ENCODE measurements at regions not wholly inside any gene's neighbourhood (a gene's known extent, or its start where the extent isn't known, plus 50 kb on each side); places are given as distances from the start of the nearest gene placed in this dataset.

DNA sequence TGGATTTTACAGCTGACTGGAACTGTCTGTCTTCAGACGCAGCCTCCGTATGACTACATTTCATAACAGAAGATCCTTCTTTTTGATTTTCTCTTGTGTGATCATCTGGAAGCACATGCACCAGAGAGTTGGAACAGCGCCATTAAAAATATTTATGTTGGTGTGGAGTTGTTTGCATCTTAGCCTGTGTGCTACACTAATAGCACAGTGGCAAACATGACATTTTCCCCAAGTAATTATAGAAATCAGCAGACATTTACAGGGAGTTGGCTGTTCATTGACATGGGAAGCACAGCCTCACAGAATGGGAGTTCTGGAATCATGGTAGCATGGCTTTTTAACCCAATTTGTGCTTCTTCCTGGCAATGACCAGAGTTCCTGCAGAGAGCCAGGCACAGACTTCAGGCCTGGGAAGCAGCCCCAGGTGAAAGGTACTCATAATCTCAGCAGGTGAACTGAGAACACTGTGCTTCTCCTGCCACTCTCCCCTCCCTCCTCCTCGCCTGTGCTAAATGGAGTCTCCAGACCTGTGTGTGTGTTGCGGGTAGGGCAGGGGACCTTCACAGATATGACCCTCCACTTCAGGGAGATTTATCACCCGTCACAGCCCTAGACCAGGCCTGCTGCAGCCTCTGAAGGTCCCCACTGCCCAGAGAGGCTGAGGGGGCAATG is 82.8 kb upstream of the PLET1 start:
- Histone ChIP-seq H3K27ac (ENCODE audit: low read depth, low read length) (no peak overlapping the region), H3K9ac (ENCODE audit: low read length) (no peak overlapping the region), H3K23ac (ENCODE audit: low read length) (no peak overlapping the region), H2AFZ (ENCODE audit: insufficient read depth, low read length, poor library complexity) (no peak overlapping the region), H2BK12ac (ENCODE audit: low read length) (no peak overlapping the region), H3K4ac (ENCODE audit: low read depth, low read length) (no peak overlapping the region), H3K4me1 (ENCODE audit: control insufficient read depth in 1 of 2, insufficient read depth in 2 of 2, low read length in 2 of 2) (no peaks in the 10 kb centered on the region), H4K12ac (ENCODE audit: low read depth, low read length) (no peak overlapping the region), H4K8ac (ENCODE audit: low read depth, low read length) (no peak overlapping the region), H2AK5ac (ENCODE audit: low read length) (no peak overlapping the region), H3K18ac (ENCODE audit: low read length) (no peak overlapping the region), H2BK5ac (ENCODE audit: low read depth, low read length, poor library complexity) (no peak overlapping the region), H3K79me2 (ENCODE audit: control insufficient read depth, insufficient read depth, low read length, poor library complexity) (peaks cover 2% of the 10 kb centered on the region), H4K91ac (ENCODE audit: low read depth, low read length) (no peak overlapping the region), H3K14ac (ENCODE audit: low read length) (no peak overlapping the region), H2BK120ac (ENCODE audit: insufficient read depth, low read length, poor library complexity) (no peak overlapping the region), H3K79me1 (ENCODE audit: low read length) (no peaks in the 10 kb centered on the region), H3K9me3 (ENCODE audit: insufficient read depth, low read depth, low read length) (no peaks in the 10 kb centered on the region), H3K4me2 (ENCODE audit: low read length) (no peak overlapping the region), H3K36me3 (ENCODE audit: control insufficient read depth in 1 of 2, insufficient read depth in 2 of 2, low read length in 2 of 2) (no peaks in the 10 kb centered on the region), H3K4me3 (ENCODE audit: low read depth, low read length) (no peak overlapping the region), H3K27me3 (ENCODE audit: insufficient read depth, low read length) (no peaks in the 10 kb centered on the region)
- no CpG with 5 or more reads among the region's 6 CpGs for WGBS (ENCODE audit: extremely low coverage, insufficient coverage, insufficient read length)
- DNase-seq = no peak

DNA sequence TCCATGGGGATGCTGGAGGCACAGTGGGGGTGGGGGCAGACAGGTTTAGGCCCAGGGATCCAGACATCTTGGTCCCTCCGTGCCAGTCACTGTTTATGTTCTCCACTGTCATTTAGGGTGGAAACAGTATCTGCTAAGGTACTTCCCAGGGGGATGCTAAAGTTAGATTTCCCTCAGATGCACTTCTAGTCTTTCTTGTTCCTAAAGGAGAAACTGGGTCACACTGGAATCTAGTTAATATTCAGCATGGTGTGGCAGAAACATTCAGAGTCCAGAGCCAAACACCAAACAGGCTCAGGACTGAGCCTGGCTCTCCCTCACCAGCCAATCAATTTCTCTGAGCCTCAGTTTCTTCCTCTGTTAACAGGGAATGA is 83.4 kb upstream of the PLET1 start:
- Histone ChIP-seq H3K79me2 (ENCODE audit: control insufficient read depth, insufficient read depth, low read length, poor library complexity) (peaks cover 2% of the 10 kb centered on the region), H4K91ac (ENCODE audit: low read depth, low read length) (no peak overlapping the region), H2BK120ac (ENCODE audit: insufficient read depth, low read length, poor library complexity) (no peak overlapping the region), H3K18ac (ENCODE audit: low read length) (no peak overlapping the region), H3K4me1 (ENCODE audit: control insufficient read depth in 1 of 2, insufficient read depth in 2 of 2, low read length in 2 of 2) (no peaks in the 10 kb centered on the region), H3K36me3 (ENCODE audit: control insufficient read depth in 1 of 2, insufficient read depth in 2 of 2, low read length in 2 of 2) (no peaks in the 10 kb centered on the region), H2AK5ac (ENCODE audit: low read length) (no peak overlapping the region), H3K9ac (ENCODE audit: low read length) (no peak overlapping the region), H4K12ac (ENCODE audit: low read depth, low read length) (no peak overlapping the region), H3K27me3 (ENCODE audit: insufficient read depth, low read length) (no peaks in the 10 kb centered on the region), H2AFZ (ENCODE audit: insufficient read depth, low read length, poor library complexity) (no peak overlapping the region), H2BK12ac (ENCODE audit: low read length) (no peak overlapping the region), H3K27ac (ENCODE audit: low read depth, low read length) (no peak overlapping the region), H3K4me3 (ENCODE audit: low read depth, low read length) (no peak overlapping the region), H3K4ac (ENCODE audit: low read depth, low read length) (no peak overlapping the region), H3K14ac (ENCODE audit: low read length) (no peak overlapping the region), H4K8ac (ENCODE audit: low read depth, low read length) (no peak overlapping the region), H2BK5ac (ENCODE audit: low read depth, low read length, poor library complexity) (no peak overlapping the region), H3K4me2 (ENCODE audit: low read length) (no peak overlapping the region), H3K9me3 (ENCODE audit: insufficient read depth, low read depth, low read length) (no peaks in the 10 kb centered on the region), H3K23ac (ENCODE audit: low read length) (no peak overlapping the region), H3K79me1 (ENCODE audit: low read length) (no peaks in the 10 kb centered on the region)
- WGBS (ENCODE audit: extremely low coverage, insufficient coverage, insufficient read length) = no CpG with 5 or more reads among the region's 1 CpG
- DNase-seq = no peak

DNA sequence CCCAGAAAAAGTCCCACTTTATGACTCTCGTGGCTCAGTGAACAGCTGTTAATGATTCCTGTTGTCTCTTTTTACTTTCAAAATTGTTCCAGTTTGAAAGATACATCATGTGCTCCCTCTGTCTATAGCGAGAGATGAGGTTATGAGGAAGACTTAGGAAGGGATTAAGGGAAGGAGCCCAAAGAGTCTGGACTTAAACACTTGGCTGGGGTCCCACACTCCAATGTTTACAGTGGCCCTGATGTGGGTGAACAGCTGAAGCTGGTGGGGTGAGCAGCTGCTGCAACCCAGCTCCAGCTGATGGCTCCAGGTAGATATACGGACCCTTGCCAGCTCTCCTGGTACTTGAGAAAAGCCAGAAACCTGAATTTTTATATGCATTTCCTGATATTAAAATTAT is 84.5 kb upstream of the PLET1 start:
- no CpG with 5 or more reads among the region's 3 CpGs for WGBS (ENCODE audit: extremely low coverage, insufficient coverage, insufficient read length)
- Histone ChIP-seq H2AK5ac (ENCODE audit: low read length) (no peak overlapping the region), H2AFZ (ENCODE audit: insufficient read depth, low read length, poor library complexity) (no peak overlapping the region), H3K27me3 (ENCODE audit: insufficient read depth, low read length) (no peaks in the 10 kb centered on the region), H3K4me3 (ENCODE audit: low read depth, low read length) (no peak overlapping the region), H3K14ac (ENCODE audit: low read length) (no peak overlapping the region), H4K12ac (ENCODE audit: low read depth, low read length) (no peak overlapping the region), H3K4me1 (ENCODE audit: control insufficient read depth in 1 of 2, insufficient read depth in 2 of 2, low read length in 2 of 2) (no peaks in the 10 kb centered on the region), H3K4ac (ENCODE audit: low read depth, low read length) (no peak overlapping the region), H3K4me2 (ENCODE audit: low read length) (no peak overlapping the region), H4K8ac (ENCODE audit: low read depth, low read length) (no peak overlapping the region), H3K79me1 (ENCODE audit: low read length) (no peaks in the 10 kb centered on the region), H3K9ac (ENCODE audit: low read length) (no peak overlapping the region), H3K18ac (ENCODE audit: low read length) (no peak overlapping the region), H3K79me2 (ENCODE audit: control insufficient read depth, insufficient read depth, low read length, poor library complexity) (peaks cover 2% of the 10 kb centered on the region), H3K36me3 (ENCODE audit: control insufficient read depth in 1 of 2, insufficient read depth in 2 of 2, low read length in 2 of 2) (no peaks in the 10 kb centered on the region), H4K91ac (ENCODE audit: low read depth, low read length) (no peak overlapping the region), H2BK120ac (ENCODE audit: insufficient read depth, low read length, poor library complexity) (no peak overlapping the region), H3K9me3 (ENCODE audit: insufficient read depth, low read depth, low read length) (no peaks in the 10 kb centered on the region), H3K27ac (ENCODE audit: low read depth, low read length) (no peak overlapping the region), H3K23ac (ENCODE audit: low read length) (no peak overlapping the region), H2BK5ac (ENCODE audit: low read depth, low read length, poor library complexity) (no peak overlapping the region), H2BK12ac (ENCODE audit: low read length) (no peak overlapping the region)
- DNase-seq = no peak

DNA sequence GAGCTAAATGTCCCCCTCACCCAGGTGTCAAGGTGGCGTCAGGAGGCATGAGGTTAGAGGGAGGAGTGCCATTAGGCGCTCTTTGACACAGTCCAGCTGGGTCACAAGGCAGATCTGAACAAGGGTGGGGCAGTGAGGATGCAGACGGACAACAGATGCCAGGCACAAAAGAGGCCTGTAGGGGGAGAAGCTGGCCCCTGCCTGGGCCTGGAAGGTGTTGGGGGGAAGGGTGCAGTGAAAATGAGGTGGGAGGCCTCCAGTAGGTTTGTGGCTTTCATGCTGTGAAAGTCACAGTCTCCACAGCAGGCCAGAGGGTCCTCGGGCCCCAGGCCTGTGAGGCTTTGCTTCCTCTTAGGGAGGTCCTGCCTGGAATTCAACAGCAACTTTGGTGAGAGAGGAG is 85.0 kb upstream of the PLET1 start:
- Histone ChIP-seq H4K8ac (ENCODE audit: low read depth, low read length) (no peak overlapping the region), H3K23ac (ENCODE audit: low read length) (no peak overlapping the region), H3K36me3 (ENCODE audit: control insufficient read depth in 1 of 2, insufficient read depth in 2 of 2, low read length in 2 of 2) (no peaks in the 10 kb centered on the region), H3K4me3 (ENCODE audit: low read depth, low read length) (no peak overlapping the region), H4K12ac (ENCODE audit: low read depth, low read length) (peak overlapping the region; percentile 37), H3K79me2 (ENCODE audit: control insufficient read depth, insufficient read depth, low read length, poor library complexity) (peaks cover 2% of the 10 kb centered on the region), H3K27ac (ENCODE audit: low read depth, low read length) (no peak overlapping the region), H2BK12ac (ENCODE audit: low read length) (no peak overlapping the region), H2AK5ac (ENCODE audit: low read length) (no peak overlapping the region), H2BK120ac (ENCODE audit: insufficient read depth, low read length, poor library complexity) (no peak overlapping the region), H3K4me2 (ENCODE audit: low read length) (no peak overlapping the region), H3K14ac (ENCODE audit: low read length) (no peak overlapping the region), H2AFZ (ENCODE audit: insufficient read depth, low read length, poor library complexity) (no peak overlapping the region), H3K4me1 (ENCODE audit: control insufficient read depth in 1 of 2, insufficient read depth in 2 of 2, low read length in 2 of 2) (no peaks in the 10 kb centered on the region), H3K9me3 (ENCODE audit: insufficient read depth, low read depth, low read length) (no peaks in the 10 kb centered on the region), H3K79me1 (ENCODE audit: low read length) (no peaks in the 10 kb centered on the region), H3K18ac (ENCODE audit: low read length) (no peak overlapping the region), H3K9ac (ENCODE audit: low read length) (no peak overlapping the region), H3K27me3 (ENCODE audit: insufficient read depth, low read length) (no peaks in the 10 kb centered on the region), H2BK5ac (ENCODE audit: low read depth, low read length, poor library complexity) (no peak overlapping the region), H4K91ac (ENCODE audit: low read depth, low read length) (no peak overlapping the region), H3K4ac (ENCODE audit: low read depth, low read length) (no peak overlapping the region)
- no CpG with 5 or more reads among the region's 4 CpGs for WGBS (ENCODE audit: extremely low coverage, insufficient coverage, insufficient read length)
- no peak for DNase-seq

Measured in trophoblast cell (in vitro differentiated cells and primary cell).